Fibroblast of the aortic adventitia (primary cell): ENCODE measurements at regions not wholly inside any gene's neighbourhood (a gene's known extent, or its start where the extent isn't known, plus 50 kb on each side); places are given as distances from the start of the nearest gene placed in this dataset.
A peak's percentile ranks its signal among the peaks of the same experiment; 100 is the strongest.

Experiments used
- DNase-seq: peaks from one replicate; pipeline ENCODE4 v3.0.0-alpha.2; 2010; ENCODE audit warnings: low read depth
- H3K4me3 ChIP-seq: 2 replicates; pipeline ENCODE4 v1.5.1; 2011; ENCODE audit warnings: low read depth, mild to moderate bottlenecking, control low read depth, low read length, moderate library complexity
- TF ChIP-seq, protein P1 (sequence below): IDR thresholded peaks from 2 replicates; pipeline ENCODE4 v1.5.1; 2011; ENCODE audit warnings: mild to moderate bottlenecking, low read length, control low read depth, inconsistent platforms; ENCODE audit not compliant: insufficient read depth

DNA sequence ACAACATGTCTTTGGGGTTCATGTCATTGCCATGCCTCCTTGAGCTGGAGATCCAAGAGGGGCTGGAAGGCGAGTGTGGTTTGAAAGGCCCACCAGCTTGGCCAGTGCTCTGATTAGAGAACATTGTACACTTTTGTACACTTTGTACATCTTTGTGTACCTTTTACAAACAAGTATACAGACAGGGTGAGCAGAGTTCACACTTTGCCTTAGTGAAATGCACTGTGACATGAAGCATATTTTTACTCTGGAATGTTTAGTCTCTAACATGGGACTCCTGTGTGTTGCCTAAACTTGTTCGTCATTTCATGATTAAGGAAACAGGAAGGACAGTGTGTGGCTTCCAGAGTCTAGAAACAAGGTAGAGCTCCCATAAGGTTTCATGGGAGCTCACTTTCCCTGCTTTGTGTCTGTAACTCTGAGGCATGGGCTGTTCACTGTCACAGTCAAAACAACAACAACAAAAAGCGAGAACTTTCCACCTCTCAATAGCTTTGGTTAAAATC, 225.8 kb upstream of the SOX4 start:
- TF ChIP-seq, protein P1, sequence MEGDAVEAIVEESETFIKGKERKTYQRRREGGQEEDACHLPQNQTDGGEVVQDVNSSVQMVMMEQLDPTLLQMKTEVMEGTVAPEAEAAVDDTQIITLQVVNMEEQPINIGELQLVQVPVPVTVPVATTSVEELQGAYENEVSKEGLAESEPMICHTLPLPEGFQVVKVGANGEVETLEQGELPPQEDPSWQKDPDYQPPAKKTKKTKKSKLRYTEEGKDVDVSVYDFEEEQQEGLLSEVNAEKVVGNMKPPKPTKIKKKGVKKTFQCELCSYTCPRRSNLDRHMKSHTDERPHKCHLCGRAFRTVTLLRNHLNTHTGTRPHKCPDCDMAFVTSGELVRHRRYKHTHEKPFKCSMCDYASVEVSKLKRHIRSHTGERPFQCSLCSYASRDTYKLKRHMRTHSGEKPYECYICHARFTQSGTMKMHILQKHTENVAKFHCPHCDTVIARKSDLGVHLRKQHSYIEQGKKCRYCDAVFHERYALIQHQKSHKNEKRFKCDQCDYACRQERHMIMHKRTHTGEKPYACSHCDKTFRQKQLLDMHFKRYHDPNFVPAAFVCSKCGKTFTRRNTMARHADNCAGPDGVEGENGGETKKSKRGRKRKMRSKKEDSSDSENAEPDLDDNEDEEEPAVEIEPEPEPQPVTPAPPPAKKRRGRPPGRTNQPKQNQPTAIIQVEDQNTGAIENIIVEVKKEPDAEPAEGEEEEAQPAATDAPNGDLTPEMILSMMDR: no peak
- DNase-seq: no peak
- H3K4me3 ChIP-seq: no peak overlapping the region

GRCh38 chr6:21371061-21371460, 222.5 kb upstream of the SOX4 start:
- H3K4me3 ChIP-seq: no peak overlapping the region
- no peak for DNase-seq
- TF ChIP-seq, protein P1: no peak

DNA sequence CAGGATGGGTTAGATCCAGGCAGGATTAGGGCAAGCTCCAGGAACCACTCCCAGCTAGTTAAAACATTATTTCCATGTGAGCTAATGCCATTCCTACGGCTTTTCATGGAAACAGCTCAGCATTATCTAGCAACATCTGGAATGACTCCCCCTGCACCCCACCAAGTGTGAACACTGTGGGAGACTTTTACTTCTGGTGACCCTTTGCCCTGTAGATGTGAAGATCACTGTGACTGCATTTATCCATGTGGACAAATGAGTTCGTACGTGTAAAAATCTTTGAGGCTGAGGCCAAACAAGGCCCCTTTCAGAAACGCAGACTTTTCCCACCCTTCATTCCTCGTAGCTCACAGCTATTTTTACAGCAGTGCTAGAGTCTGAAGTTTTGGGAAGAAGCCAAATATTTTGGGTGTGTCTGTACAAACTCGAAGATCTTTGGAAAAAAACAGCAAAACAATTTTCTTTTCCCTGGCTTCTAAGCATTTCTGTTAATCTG, 221.8 kb upstream of the SOX4 start:
- DNase-seq: peak; percentile 71
- TF ChIP-seq, protein P1: no peak
- no peak overlapping the region for H3K4me3 ChIP-seq

DNA sequence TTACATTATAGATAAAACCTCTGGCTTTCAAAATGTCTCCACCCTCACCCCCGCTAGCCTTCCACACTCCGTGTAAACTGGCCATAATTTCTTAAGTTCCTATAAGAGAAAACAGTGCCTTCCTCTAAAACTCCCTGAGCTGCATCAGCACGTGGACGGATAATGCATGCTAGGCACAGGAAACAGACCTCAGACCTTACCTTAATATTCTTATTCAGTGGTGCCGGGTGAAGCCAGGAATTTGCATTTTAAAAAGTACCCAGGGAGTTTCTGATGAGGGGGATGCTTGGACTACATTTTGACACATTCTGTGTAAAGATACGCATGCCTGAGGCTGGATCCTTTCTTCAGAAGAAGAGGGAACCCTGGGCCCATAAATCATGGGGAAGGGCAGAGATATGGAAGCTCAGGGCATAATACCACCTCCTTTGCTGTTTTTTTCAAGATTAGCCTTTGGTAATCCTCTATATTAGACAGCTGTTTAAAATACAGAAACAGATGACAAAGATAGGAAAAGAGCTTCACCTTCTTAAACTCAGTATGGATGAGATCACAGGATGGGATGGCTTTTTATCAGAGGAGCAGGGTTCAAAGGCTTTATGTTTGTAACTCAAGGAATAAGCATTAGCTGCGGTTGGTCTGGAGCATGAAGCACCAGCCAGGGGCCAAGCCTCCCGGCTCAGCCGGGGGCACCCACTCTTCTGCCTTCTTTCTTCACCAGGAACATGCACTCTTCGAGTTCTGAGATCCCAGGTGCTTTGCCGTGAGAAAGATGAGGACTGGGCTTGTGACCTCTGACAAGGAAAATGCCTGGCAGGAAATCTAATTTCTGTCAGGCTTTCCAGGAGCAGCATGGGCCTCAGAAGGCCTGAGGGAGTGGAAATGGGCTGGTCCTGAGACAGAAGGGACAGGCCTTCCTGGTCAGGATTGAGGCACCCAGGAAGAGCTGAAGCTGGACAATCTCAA, 218.1 kb upstream of the SOX4 start:
- H3K4me3 ChIP-seq: no peak overlapping the region
- no peak for DNase-seq
- TF ChIP-seq, protein P1: no peak

DNA sequence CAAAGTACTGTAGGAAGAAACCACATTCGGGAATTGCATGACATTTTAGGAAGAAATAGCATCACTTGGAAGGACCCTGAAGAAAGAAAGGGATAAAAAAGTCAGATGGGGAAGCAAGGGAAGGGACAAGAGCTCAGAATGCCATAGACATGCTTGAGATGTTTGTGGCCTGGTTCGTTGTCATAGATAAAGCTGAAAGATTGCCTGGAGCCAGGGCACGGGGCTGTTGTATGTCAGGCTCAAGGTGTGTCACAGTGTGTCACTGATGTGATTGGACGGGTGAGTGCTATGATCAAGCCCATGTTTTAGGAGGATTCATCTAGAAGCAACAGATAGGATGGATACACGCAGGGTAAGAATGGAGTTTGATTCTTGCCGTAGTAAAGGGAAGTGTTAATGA, 216.2 kb upstream of the SOX4 start:
- H3K4me3 ChIP-seq: no peak overlapping the region
- no peak for DNase-seq
- TF ChIP-seq, protein P1: no peak

DNA sequence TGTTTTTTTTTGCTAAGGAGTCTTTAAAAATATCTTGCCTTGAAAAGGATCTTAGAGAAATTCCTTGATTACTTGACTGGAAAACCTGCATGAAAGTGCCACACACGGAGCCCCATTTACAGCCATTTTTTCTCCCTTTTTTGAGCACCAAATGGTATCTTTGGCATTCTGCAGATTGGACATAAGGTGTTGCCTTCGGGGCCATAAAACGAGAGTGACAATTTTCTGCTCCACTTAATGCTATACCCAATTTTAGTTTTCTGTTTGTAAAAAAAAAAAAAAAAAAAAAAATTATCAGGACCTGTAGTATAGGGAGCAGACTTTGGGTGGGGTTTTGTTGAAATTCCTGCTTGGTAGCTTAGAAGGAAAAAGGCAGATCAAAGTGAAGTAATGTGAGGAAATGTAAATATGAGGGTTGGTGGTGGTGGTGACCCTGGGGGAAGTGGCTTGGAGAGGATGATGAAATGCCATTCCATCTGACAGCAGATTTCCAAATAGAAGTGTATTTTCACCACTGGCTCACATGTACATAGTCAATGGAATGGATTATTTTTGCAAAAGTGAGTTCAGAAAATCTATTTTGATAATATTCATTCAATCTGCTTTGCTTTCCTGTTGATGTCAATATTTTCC, 212.1 kb upstream of the SOX4 start:
- DNase-seq: no peak
- TF ChIP-seq, protein P1: no peak
- no peak overlapping the region for H3K4me3 ChIP-seq
